ENCODE measurements at regions not wholly inside any gene's neighbourhood (a gene's known extent, or its start where the extent isn't known, plus 50 kb on each side); places are given as distances from the start of the nearest gene placed in this dataset.

- DNase-seq (ENCODE audit: low spot score), result peak; percentile 72
Measured at GRCh38 chr13:105979131-105980011, 556.1 kb downstream of the EFNB2 start.

GRCh38 chr13:105974380-105974779, 561.1 kb downstream of the EFNB2 start:
- no peak for DNase-seq (ENCODE audit: low spot score)

- DNase-seq (ENCODE audit: low spot score), result peak; percentile 39
Measured at GRCh38 chr13:105972811-105973590, 562.5 kb downstream of the EFNB2 start.

GRCh38 chr13:105972306-105972721, 563.1 kb downstream of the EFNB2 start:
- DNase-seq (ENCODE audit: low spot score), result no peak

- peak; percentile 10 for DNase-seq (ENCODE audit: low spot score)
Measured at GRCh38 chr13:105971738-105972137, 563.7 kb downstream of the EFNB2 start.

- no peak for DNase-seq (ENCODE audit: low spot score)
Measured at GRCh38 chr13:105971312-105971711, 564.1 kb downstream of the EFNB2 start.

GRCh38 chr13:105969761-105970160, 565.7 kb downstream of the EFNB2 start:
- peak; percentile 93 for DNase-seq (ENCODE audit: low spot score)

GRCh38 chr13:105965910-105966309, 569.6 kb downstream of the EFNB2 start:
- DNase-seq (ENCODE audit: low spot score), result no peak

GRCh38 chr13:105962080-105962479, 573.4 kb downstream of the EFNB2 start:
- DNase-seq (ENCODE audit: low spot score), result no peak

GRCh38 chr13:105961438-105961837, 574.0 kb downstream of the EFNB2 start:
- DNase-seq (ENCODE audit: low spot score), result no peak

- DNase-seq (ENCODE audit: low spot score), result no peak
Measured at GRCh38 chr13:105960326-105960725, 575.1 kb downstream of the EFNB2 start.

GRCh38 chr13:105959876-105960275, 575.6 kb downstream of the EFNB2 start:
- no peak for DNase-seq (ENCODE audit: low spot score)

GRCh38 chr13:105957769-105958438, 577.6 kb downstream of the EFNB2 start:
- no peak for DNase-seq (ENCODE audit: low spot score)

GRCh38 chr13:105956921-105957320, 578.5 kb downstream of the EFNB2 start:
- no peak for DNase-seq (ENCODE audit: low spot score)

GRCh38 chr13:105952973-105953290, 582.5 kb downstream of the EFNB2 start:
- no peak for DNase-seq (ENCODE audit: low spot score)

- DNase-seq (ENCODE audit: low spot score), result no peak
Measured at GRCh38 chr13:105952233-105952972, 583.1 kb downstream of the EFNB2 start.

- DNase-seq (ENCODE audit: low spot score), result no peak
Measured at GRCh38 chr13:105948143-105948542, 587.3 kb downstream of the EFNB2 start.

- DNase-seq (ENCODE audit: low spot score), result no peak
Measured at GRCh38 chr13:105940882-105941281, 594.6 kb downstream of the EFNB2 start.

GRCh38 chr13:105937451-105937850, 598.0 kb downstream of the EFNB2 start:
- DNase-seq (ENCODE audit: low spot score), result no peak

- no peak for DNase-seq (ENCODE audit: low spot score)
Measured at GRCh38 chr13:105936816-105937215, 598.6 kb downstream of the EFNB2 start.

- DNase-seq (ENCODE audit: low spot score), result no peak
Measured at GRCh38 chr13:105929505-105929904, 606.0 kb downstream of the EFNB2 start.

GRCh38 chr13:105928901-105929300, 606.6 kb downstream of the EFNB2 start:
- DNase-seq (ENCODE audit: low spot score), result no peak

Measured in kidney tubule cell (primary cell).